DOHH2 (cell line): ENCODE measurements at regions not wholly inside any gene's neighbourhood (a gene's known extent, or its start where the extent isn't known, plus 50 kb on each side); places are given as distances from the start of the nearest gene placed in this dataset.

Source experiments
- H3F3A ChIP-seq: fragments of 200-600 bp; sonication (generic), shearing (Covaris generic); 2 replicates; pipeline ENCODE4 v1.6.0; 2016; ENCODE audit warnings: antibody characterized with exemption, mild to moderate bottlenecking; ENCODE audit not compliant: control insufficient read depth, insufficient read depth
- H3K27ac ChIP-seq: fragments of 200-600 bp; sonication (generic); 2 replicates; pipeline ENCODE4 v1.5.1; 2014; ENCODE audit warnings: low read depth, mild to moderate bottlenecking, low read length, moderate library complexity
- H3K27me3 ChIP-seq: fragments of 200-600 bp; sonication (generic); 2 replicates; pipeline ENCODE4 v1.6.1; 2014; ENCODE audit warnings: mild to moderate bottlenecking, low read length, mixed read lengths; ENCODE audit not compliant: control insufficient read depth
- H3K36me3 ChIP-seq: fragments of 200-600 bp; sonication (generic); 2 replicates; pipeline ENCODE4 v1.6.1; 2014; ENCODE audit warnings: mild to moderate bottlenecking, low read length, moderate library complexity, mixed read lengths; ENCODE audit not compliant: control insufficient read depth
- H3K4me1 ChIP-seq: fragments of 200-600 bp; sonication (generic); 2 replicates; pipeline ENCODE4 v1.6.1; 2014; ENCODE audit warnings: mild to moderate bottlenecking, low read length, mixed read lengths; ENCODE audit not compliant: control insufficient read depth
- H3K4me2 ChIP-seq: fragments of 200-600 bp; sonication (generic); 2 replicates; pipeline ENCODE4 v1.6.0; 2014; ENCODE audit warnings: mild to moderate bottlenecking, low read length, moderate library complexity
- H3K4me3 ChIP-seq: fragments of 200-600 bp; sonication (generic); 2 replicates; pipeline ENCODE4 v1.5.1; 2014; ENCODE audit warnings: mild to moderate bottlenecking, low read length, mixed read lengths
- H3K79me2 ChIP-seq: fragments of 200-600 bp; sonication (generic); 2 replicates; pipeline ENCODE4 v1.6.1; 2014; ENCODE audit warnings: mild to moderate bottlenecking, low read length, mixed read lengths; ENCODE audit not compliant: control insufficient read depth
- H3K9me2 ChIP-seq: fragments of 200-600 bp; sonication (generic); replicated peaks from 2 replicates; pipeline ENCODE4 v1.6.1; 2014; ENCODE audit warnings: mild to moderate bottlenecking, low read length, mixed read lengths; ENCODE audit not compliant: control insufficient read depth
- H3K9me3 ChIP-seq: fragments of 200-600 bp; sonication (generic); 2 replicates; pipeline ENCODE4 v1.6.1; 2014; ENCODE audit warnings: antibody characterized with exemption, low read length, mixed read lengths; ENCODE audit not compliant: control insufficient read depth, insufficient read depth
- H4K20me1 ChIP-seq: fragments of 200-600 bp; sonication (generic); 2 replicates; pipeline ENCODE4 v1.6.0; 2014; ENCODE audit warnings: low read depth, mild to moderate bottlenecking, antibody characterized with exemption, low read length, moderate library complexity; ENCODE audit not compliant: control insufficient read depth, insufficient read depth
- EZH2phosphoT487 ChIP-seq: fragments of 200-600 bp; sonication (generic); IDR thresholded peaks from 2 replicates; pipeline ENCODE4 v1.6.1; 2017; ENCODE audit warnings: borderline replicate concordance, mild to moderate bottlenecking, antibody characterized with exemption, low read length, moderate library complexity, mixed read lengths
- TF ChIP-seq, protein P1 (sequence below): fragments of 200-600 bp; sonication (generic); IDR thresholded peaks from one replicate; pipeline ENCODE4 v1.5.1; 2014; ENCODE audit warnings: antibody characterized with exemption, mild to moderate bottlenecking, low read depth, low read length; ENCODE audit not compliant: poor library complexity, severe bottlenecking

DNA sequence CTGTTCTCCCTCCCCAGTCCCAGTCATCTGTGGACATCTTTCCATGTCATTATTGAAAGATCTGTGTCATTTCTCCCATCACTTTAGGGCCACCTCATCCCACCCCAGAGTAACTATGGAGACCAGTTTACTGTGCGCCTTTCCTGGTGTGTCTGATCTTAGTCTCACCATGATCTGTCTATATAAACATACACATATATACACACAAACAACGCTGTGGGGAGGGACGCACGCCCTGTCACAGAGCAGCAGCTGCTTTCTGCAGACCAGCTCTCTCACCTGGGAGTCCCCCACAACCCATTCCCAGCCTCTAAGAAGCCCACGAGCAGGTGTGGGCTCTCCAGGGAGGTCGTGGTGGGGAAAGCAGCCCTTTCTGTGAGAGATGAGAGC is 68.1 kb upstream of the TOX2 start:
- Histone ChIP-seq H3K27me3 (peaks cover 11% of the 10 kb centered on the region; the same call in 1 of the 2 replicates), H3K79me2 (no peaks in the 10 kb centered on the region), H3K36me3 (no peaks in the 10 kb centered on the region), H3K9me3 (no peaks in the 10 kb centered on the region), H4K20me1 (no peaks in the 10 kb centered on the region), H3F3A (no peaks in the 10 kb centered on the region), H3K4me2 (no peak overlapping the region), H3K27ac (no peak overlapping the region), H3K4me3 (no peak overlapping the region), H3K9me2 (no peaks in the 10 kb centered on the region), H3K4me1 (no peaks in the 10 kb centered on the region)
- TF ChIP-seq, protein P1, sequence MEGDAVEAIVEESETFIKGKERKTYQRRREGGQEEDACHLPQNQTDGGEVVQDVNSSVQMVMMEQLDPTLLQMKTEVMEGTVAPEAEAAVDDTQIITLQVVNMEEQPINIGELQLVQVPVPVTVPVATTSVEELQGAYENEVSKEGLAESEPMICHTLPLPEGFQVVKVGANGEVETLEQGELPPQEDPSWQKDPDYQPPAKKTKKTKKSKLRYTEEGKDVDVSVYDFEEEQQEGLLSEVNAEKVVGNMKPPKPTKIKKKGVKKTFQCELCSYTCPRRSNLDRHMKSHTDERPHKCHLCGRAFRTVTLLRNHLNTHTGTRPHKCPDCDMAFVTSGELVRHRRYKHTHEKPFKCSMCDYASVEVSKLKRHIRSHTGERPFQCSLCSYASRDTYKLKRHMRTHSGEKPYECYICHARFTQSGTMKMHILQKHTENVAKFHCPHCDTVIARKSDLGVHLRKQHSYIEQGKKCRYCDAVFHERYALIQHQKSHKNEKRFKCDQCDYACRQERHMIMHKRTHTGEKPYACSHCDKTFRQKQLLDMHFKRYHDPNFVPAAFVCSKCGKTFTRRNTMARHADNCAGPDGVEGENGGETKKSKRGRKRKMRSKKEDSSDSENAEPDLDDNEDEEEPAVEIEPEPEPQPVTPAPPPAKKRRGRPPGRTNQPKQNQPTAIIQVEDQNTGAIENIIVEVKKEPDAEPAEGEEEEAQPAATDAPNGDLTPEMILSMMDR: no peak
- TF ChIP-seq EZH2phosphoT487: no peak

DNA sequence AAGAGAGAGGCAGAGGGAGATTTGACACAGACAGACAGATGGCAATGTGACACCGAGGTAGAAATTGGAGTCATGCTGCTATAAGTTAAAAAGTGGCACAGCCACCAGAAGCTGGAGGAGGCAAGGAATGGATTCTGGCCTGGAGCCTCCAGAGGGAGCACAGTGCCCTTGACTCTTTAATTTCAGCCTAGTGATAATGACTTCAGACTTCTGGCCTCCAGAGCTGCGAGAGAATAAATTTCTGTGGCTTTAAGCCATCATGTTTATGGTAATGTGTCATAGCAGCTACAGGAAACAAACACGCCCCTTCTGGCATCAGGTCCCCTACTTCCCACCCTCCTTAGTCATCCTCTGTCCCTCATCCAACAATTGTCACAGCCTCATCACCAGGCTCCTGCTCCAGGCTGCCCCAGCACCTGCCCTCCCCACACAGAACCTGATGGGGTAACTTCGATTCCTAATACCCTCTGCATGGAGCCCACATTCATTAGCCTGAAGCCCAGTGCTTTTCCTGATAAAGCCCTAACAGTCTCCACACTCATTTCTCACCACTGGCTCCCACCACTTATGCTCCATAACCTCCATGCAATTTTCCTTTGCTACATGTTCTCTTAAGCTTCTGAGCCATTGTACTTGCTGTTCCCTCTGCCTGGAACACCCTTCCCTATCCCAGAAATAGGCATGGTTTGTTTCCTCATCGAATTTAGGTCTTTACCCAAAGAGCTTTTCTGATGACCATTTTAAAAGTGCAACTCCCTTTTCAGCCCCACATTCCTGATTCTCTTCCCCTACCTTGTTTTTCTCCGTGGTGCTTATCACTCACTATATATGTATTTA is 69.7 kb upstream of the TOX2 start:
- Histone ChIP-seq H3K79me2 (no peaks in the 10 kb centered on the region), H3K27me3 (peaks cover 17% of the 10 kb centered on the region), H4K20me1 (no peaks in the 10 kb centered on the region), H3K4me2 (no peak overlapping the region), H3K4me3 (no peak overlapping the region), H3K9me2 (no peaks in the 10 kb centered on the region), H3F3A (no peaks in the 10 kb centered on the region), H3K36me3 (no peaks in the 10 kb centered on the region), H3K4me1 (no peaks in the 10 kb centered on the region), H3K9me3 (no peaks in the 10 kb centered on the region), H3K27ac (no peak overlapping the region)
- TF ChIP-seq, protein P1: no peak
- no peak for TF ChIP-seq EZH2phosphoT487

DNA sequence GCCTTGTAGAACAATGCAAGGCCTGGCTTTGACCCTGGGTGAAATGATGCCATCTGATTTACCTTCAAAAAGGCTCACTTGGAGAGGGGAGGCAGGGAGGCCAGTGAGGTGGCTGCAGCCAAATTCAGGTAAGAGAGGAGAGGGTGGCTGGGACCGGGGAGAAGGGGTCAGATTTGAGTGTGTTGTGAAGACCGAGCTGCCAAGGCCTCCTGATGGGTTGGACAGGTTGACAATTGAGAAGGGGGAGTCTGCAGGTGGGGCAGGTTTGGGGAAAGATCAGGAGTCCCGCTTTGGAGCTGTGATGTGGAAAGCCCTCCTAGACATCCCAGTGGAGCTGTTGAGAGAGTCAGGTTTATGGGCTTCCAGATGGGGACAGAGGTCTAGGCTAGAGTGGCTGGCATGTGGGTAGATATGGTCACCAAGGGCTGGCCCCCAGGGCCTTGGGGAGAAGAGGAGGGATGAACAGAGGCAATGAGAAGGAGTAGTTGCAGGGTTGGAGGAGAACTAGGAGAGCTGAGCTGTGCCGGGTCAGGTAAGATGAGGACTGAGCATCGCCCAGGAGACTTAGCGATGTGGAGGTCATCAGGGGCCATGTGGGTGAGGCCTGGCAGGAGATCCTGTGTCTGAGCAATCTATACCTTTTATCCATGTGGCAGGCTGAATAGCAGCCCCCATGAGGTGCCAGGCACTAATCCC is 70.5 kb upstream of the TOX2 start:
- TF ChIP-seq, protein P1: no peak
- no peak for TF ChIP-seq EZH2phosphoT487
- H3K4me2 ChIP-seq: no peak overlapping the region

More for the DNA sequence above, 70.5 kb upstream of the TOX2 start:
- Histone ChIP-seq H3F3A (no peaks in the 10 kb centered on the region), H3K4me1 (no peaks in the 10 kb centered on the region), H3K27ac (no peak overlapping the region), H3K4me3 (no peak overlapping the region), H4K20me1 (no peaks in the 10 kb centered on the region), H3K9me3 (no peaks in the 10 kb centered on the region), H3K27me3 (peaks cover 25% of the 10 kb centered on the region), H3K36me3 (no peaks in the 10 kb centered on the region), H3K9me2 (no peaks in the 10 kb centered on the region), H3K79me2 (no peaks in the 10 kb centered on the region)
